Dermis microvascular lymphatic vessel endothelial cell (primary cell): ENCODE measurements at regions not wholly inside any gene's neighbourhood (a gene's known extent, or its start where the extent isn't known, plus 50 kb on each side); places are given as distances from the start of the nearest gene placed in this dataset.
A peak's percentile ranks its signal among the peaks of the same experiment; 100 is the strongest.

Source experiments
- DNase-seq, 2 donors: peaks; one replicate each; pipeline versions ENCODE4 v3.0.0 to v3.0.0-alpha.2; 2010; ENCODE audit warnings: low read depth in 2 of 2

GRCh38 chr4:108567831-108568230 is 52.5 kb upstream of the RPL34 start:
- no peak for DNase-seq

GRCh38 chr4:108561116-108561515 is 59.3 kb upstream of the RPL34 start:
- DNase-seq, result no peak

GRCh38 chr4:108560616-108561015 is 59.8 kb upstream of the RPL34 start:
- peak; percentile 51 to 81 for DNase-seq

GRCh38 chr4:108559911-108560310 is 60.5 kb upstream of the RPL34 start:
- DNase-seq, result no peak

GRCh38 chr4:108559068-108559793 is 61.1 kb upstream of the RPL34 start:
- peak in 1 of 2 donors; percentile 5 for DNase-seq

- DNase-seq, result no peak
These were observed 63.7 kb upstream of the RPL34 start for GRCh38 chr4:108556588-108557200.

- DNase-seq, result no peak
These were observed 64.2 kb upstream of the RPL34 start for GRCh38 chr4:108556166-108556565.

- DNase-seq, result no peak
These were observed 64.7 kb upstream of the RPL34 start for GRCh38 chr4:108555701-108556100.

GRCh38 chr4:108547682-108548081 is 72.7 kb upstream of the RPL34 start:
- no peak for DNase-seq

GRCh38 chr4:108546728-108547127 is 73.6 kb upstream of the RPL34 start:
- no peak for DNase-seq

GRCh38 chr4:108544481-108544880 is 75.9 kb upstream of the RPL34 start:
- DNase-seq, result no peak

GRCh38 chr4:108543359-108543968 is 76.9 kb upstream of the RPL34 start:
- no peak for DNase-seq

- DNase-seq, result no peak
These were observed 79.8 kb upstream of the RPL34 start for GRCh38 chr4:108540536-108540935.

- DNase-seq, result peak in 1 of 2 donors; percentile 58
These were observed 83.8 kb upstream of the RPL34 start for GRCh38 chr4:108536577-108536976.

GRCh38 chr4:108535757-108536156 is 84.6 kb upstream of the RPL34 start:
- peak in 1 of 2 donors; percentile 54 for DNase-seq

- DNase-seq, result no peak
These were observed 86.5 kb upstream of the RPL34 start for GRCh38 chr4:108533876-108534275.

GRCh38 chr4:108533245-108533844 is 87.0 kb upstream of the RPL34 start:
- DNase-seq, result peak in 1 of 2 donors; percentile 74

- DNase-seq, result peak in 1 of 2 donors; percentile 20
These were observed 87.6 kb upstream of the RPL34 start for GRCh38 chr4:108532738-108533137.

- no peak for DNase-seq
These were observed 88.2 kb upstream of the RPL34 start for GRCh38 chr4:108532187-108532586.

GRCh38 chr4:108531461-108531860 is 88.9 kb upstream of the RPL34 start:
- peak; percentile 58 to 81 for DNase-seq

- DNase-seq, result no peak
These were observed 90.1 kb upstream of the RPL34 start for GRCh38 chr4:108529984-108530905.
